NB4 (cell line): ENCODE measurements at regions not wholly inside any gene's neighbourhood (a gene's known extent, or its start where the extent isn't known, plus 50 kb on each side); places are given as distances from the start of the nearest gene placed in this dataset.

Experiments used
- DNase-seq: peaks from one replicate; pipeline ENCODE4 v3.0.0; 2010; ENCODE audit warnings: low read depth
- H3K4me3 ChIP-seq: one replicate; pipeline ENCODE4 v1.5.1; 2011; ENCODE audit warnings: mild to moderate bottlenecking, low read depth, low read length, moderate library complexity
- CTCF ChIP-seq: IDR thresholded peaks from one replicate; pipeline ENCODE4 v1.5.1; 2012; ENCODE audit warnings: low read depth, low read length
- MAX ChIP-seq: IDR thresholded peaks from 2 replicates; pipeline ENCODE4 v1.6.1; 2011; ENCODE audit warnings: low read depth, low read length
- MYC ChIP-seq: IDR thresholded peaks from 2 replicates; pipeline ENCODE4 v1.6.1; 2011; ENCODE audit warnings: low read depth, low read length
- POLR2A ChIP-seq: IDR thresholded peaks from 2 replicates; pipeline ENCODE4 v1.6.1; 2011; ENCODE audit warnings: mild to moderate bottlenecking; ENCODE audit not compliant: insufficient read length; ENCODE audit errors: extremely low read depth

GRCh38 chr20:58583176-58583575 lies 67.9 kb upstream of the STX16 start:
- DNase-seq = no peak
- TF ChIP-seq POLR2A = no peak
- TF ChIP-seq CTCF = no peak
- TF ChIP-seq MYC = no peak
- no peak for TF ChIP-seq MAX
- H3K4me3 ChIP-seq = no peak overlapping the region

GRCh38 chr20:58580474-58580835 lies 65.3 kb upstream of the APCDD1L start:
- DNase-seq = no peak
- H3K4me3 ChIP-seq = no peak overlapping the region
- TF ChIP-seq MAX (no peak), CTCF (no peak), MYC (no peak), POLR2A (no peak)

- TF ChIP-seq CTCF (no peak), MYC (no peak), MAX (no peak), POLR2A (no peak)
- no peak for DNase-seq
- H3K4me3 ChIP-seq = no peak overlapping the region
Observed at GRCh38 chr20:58579819-58580473, 64.7 kb upstream of the APCDD1L start.

DNA sequence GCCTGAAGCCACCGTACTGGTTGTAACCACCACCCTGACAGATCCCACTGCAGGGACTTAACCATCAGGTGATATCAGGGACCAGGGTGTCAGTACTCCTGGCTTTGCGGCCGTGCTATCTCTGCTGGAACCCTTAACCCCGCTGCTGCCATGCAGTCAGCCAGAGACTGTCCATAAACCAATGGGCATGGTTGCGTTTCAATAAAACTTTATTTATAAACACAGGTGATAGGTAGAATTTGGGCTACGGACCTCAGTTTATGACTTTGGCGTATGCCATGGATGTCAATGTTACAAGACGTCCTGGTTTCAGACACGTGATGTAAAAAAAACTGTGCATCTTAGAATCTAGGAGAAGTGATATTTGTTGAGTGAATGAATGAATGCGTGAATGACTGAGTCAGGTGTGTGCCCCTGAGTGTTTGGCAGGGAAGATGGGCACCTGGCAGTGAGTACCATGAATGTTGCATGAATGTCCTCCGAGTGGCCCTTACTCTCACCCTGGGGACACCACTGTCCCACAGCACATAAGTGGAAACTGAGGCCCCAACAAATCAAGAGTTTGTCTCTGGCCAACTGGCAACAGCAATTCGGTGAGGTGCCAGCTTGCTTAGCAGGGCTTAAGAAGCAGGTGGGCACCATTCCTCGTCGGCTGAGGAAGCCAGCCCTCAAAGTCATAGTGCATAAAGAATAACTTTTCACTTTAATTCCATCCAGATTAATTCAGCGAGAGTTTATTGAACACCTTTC lies 64.0 kb upstream of the APCDD1L start:
- no peak overlapping the region for H3K4me3 ChIP-seq
- no peak for TF ChIP-seq POLR2A
- TF ChIP-seq CTCF = no peak
- TF ChIP-seq MYC = no peak
- no peak for TF ChIP-seq MAX
- no peak for DNase-seq

DNA sequence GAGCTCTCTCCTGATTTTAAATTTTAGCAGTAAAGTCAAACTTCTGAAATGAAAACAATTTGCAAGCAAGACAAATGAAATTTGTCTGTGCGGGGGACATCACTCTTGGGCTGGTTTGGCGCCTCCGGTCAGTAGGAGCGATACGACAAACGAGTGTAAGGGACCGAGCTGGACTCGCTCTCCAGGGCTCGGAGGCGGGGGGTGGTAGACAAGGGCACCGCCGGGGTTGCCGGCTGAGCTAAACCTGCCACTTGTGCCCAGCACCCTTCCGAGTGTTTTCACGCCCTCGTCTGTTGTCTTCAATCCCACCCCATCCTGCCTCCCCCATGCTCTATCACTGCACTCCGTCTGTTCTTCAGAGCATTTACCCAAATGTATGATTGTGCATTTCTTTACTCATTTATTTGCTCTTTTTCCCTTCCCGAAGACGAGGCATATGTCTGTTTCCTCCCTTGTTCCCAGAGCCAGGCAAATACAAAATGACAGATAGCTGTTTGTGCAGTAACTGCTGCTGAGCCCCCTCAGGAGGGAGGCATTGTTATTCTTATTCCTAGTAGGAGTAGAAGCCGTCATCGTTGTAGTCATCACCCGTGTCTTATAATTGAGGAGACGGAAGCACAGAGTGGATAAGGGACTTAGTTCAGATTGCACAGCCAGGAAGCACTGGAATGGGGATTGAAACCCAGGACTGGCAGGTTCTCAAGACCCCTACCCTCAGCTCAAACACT lies 62.8 kb upstream of the APCDD1L start:
- TF ChIP-seq MYC (no peak), POLR2A (no peak), CTCF (no peak), MAX (no peak)
- DNase-seq = no peak
- no peak overlapping the region for H3K4me3 ChIP-seq
